Ovary (tissue), 7 donors: ENCODE measurements at regions not wholly inside any gene's neighbourhood (a gene's known extent, or its start where the extent isn't known, plus 50 kb on each side); places are given as distances from the start of the nearest gene placed in this dataset.
"Not testable (repeated sequence)": the region's sequence is repeated elsewhere in the genome, so short reads cannot be mapped to it uniquely, and the experiment has no call there.

Source experiments
- DNase-seq, 5 donors: peaks; one replicate each; pipeline ENCODE4 v3.0.0-alpha.2; 2019 to 2020
- H3K27ac ChIP-seq, 2 donors: fragments of 200-600 bp; one replicate each; pipeline versions ENCODE4 v1.5.1 to v1.8.0; 2019 to 2022
- H3K27me3 ChIP-seq: fragments of 200-600 bp; one replicate; pipeline ENCODE4 v1.8.0; 2022
- H3K36me3 ChIP-seq: fragments of 200-600 bp; sonication (generic); one replicate; pipeline ENCODE4 v1.5.1; 2019
- H3K4me1 ChIP-seq: one replicate; pipeline ENCODE4 v1.8.1; 2013; ENCODE audit warnings: mild to moderate bottlenecking, moderate library complexity; ENCODE audit not compliant: insufficient read depth
- H3K4me3 ChIP-seq: fragments of 200-600 bp; sonication (generic); one replicate; pipeline ENCODE4 v1.5.1; 2017
- H3K9me3 ChIP-seq, 2 donors: fragments of 200-600 bp in 1 of 2; sonication (generic) in 1 of 2; one replicate each; pipeline versions ENCODE4 v1.5.1 to v1.8.1; 2013 to 2019; ENCODE audit warnings: mild to moderate bottlenecking in 1 of 2, moderate library complexity in 1 of 2
- EP300 ChIP-seq: sonication (generic); formaldehyde crosslinking; IDR thresholded peaks from one replicate; pipeline ENCODE4 v1.6.1; 2017; ENCODE audit warnings: antibody characterized with exemption
- POLR2A ChIP-seq: fragments of 450-650 bp; IDR thresholded peaks from one replicate; pipeline ENCODE4 v1.6.1; 2017; ENCODE audit warnings: antibody characterized with exemption, mild to moderate bottlenecking, moderate library complexity
- WGBS, 3 donors: extraction: QIAGEN DNeasy Blood & Tissue Kit in 1 of 3; methylation state at CpG; one replicate each; pipeline versions ENCODE4 v1.1.5 to v1.1.7; 2013 to 2017; 5-methylcytosine and 5-hydroxymethylcytosine counted together
- intact Hi-C, 4 donors: fragments of 100-400 bp; cut with DNase I; formaldehyde crosslinking; loops; one replicate each; pipeline versions ENCODE4 v1.11.0 to v1.15.1; 2022 to 2023
- TF ChIP-seq, protein P1 (sequence below), 3 donors: fragments of 450-650 bp in 2 of 3; fragments of 200-600 bp in 1 of 3; IDR thresholded peaks; one replicate each; pipeline versions ENCODE4 v1.5.1 to v1.8.0; 2016 to 2022; ENCODE audit warnings: antibody characterized with exemption in 3 of 3, mild to moderate bottlenecking in 1 of 3
- donor health status: DM: no; HTN: no; CAD: no; lungs with moderate emphysema.
- donor health status: DM: no; HTN: no; CAD: no.
- donor health status: Bipolar disorder and iron deficiency.
- donor health status: DM: no; HTN: no; CAD: no.
- donor health status: DM: yes; HTN: yes; CAD: no.

DNA sequence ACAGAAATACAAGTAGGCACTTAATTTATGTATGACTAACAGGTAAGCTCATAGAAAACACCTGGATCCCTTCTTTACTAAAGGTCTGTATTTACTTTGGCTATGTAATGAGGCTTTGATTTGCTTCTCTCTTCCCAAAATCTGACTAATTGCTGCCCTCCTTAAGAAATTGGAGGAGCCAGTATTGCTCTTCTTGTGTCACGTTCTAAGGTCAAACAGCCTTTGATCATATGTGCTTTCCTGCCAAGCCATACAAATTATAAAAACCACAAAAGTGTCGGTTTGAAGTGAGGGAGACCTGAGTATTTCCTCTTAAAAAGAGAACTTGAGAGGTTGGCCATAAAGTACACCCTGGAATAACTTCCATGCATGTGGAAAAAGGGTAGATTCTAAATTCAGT lies 112.1 kb upstream of the MB21D2 start:
- Histone ChIP-seq H3K36me3 (no peaks in the 10 kb centered on the region), H3K4me1 (no peaks in the 10 kb centered on the region), H3K27me3 (no peaks in the 10 kb centered on the region), H3K9me3 (no peaks in the 10 kb centered on the region), H3K27ac (no peak overlapping the region), H3K4me3 (no peak overlapping the region)
- no peak for DNase-seq
- TF ChIP-seq, protein P1, sequence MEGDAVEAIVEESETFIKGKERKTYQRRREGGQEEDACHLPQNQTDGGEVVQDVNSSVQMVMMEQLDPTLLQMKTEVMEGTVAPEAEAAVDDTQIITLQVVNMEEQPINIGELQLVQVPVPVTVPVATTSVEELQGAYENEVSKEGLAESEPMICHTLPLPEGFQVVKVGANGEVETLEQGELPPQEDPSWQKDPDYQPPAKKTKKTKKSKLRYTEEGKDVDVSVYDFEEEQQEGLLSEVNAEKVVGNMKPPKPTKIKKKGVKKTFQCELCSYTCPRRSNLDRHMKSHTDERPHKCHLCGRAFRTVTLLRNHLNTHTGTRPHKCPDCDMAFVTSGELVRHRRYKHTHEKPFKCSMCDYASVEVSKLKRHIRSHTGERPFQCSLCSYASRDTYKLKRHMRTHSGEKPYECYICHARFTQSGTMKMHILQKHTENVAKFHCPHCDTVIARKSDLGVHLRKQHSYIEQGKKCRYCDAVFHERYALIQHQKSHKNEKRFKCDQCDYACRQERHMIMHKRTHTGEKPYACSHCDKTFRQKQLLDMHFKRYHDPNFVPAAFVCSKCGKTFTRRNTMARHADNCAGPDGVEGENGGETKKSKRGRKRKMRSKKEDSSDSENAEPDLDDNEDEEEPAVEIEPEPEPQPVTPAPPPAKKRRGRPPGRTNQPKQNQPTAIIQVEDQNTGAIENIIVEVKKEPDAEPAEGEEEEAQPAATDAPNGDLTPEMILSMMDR (IDR thresholded peaks at IDR 0.05), result no peak
- TF ChIP-seq POLR2A (no peak), EP300 (no peak)
- intact Hi-C loops, result no loop called here
- WGBS, 3 donors, result 4 to 12% (median 10%) methylated on average over 2 of the region's 2 CpGs

DNA sequence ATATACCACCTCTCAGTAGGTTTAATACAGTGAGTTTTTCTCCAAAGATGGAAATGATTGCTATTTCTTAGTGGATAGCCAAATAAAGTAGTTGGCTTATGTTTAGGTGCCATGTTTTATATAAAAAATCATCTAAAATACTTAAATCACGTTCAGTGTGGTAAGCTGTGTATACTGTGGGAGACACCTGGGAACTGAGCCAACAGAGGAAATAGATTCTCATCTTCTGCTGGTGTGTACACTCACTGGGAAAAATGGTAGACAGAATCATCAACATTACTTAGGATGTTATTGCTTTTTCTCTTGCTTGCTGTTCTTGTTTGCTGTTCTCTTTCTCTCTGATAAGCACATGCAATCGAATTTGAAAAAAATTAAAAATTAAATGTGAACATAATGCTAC lies 112.6 kb upstream of the MB21D2 start:
- intact Hi-C loops, result no loop called here
- WGBS, 3 donors, result 19 to 42% (median 33%) methylated on average over 2 of the region's 2 CpGs
- TF ChIP-seq POLR2A (no peak), EP300 (no peak)
- TF ChIP-seq, protein P1 (IDR thresholded peaks at IDR 0.05), result no peak
- DNase-seq, result no peak
- Histone ChIP-seq H3K27ac (no peak overlapping the region), H3K27me3 (no peaks in the 10 kb centered on the region), H3K4me1 (no peaks in the 10 kb centered on the region), H3K4me3 (no peak overlapping the region), H3K9me3 (no peaks in the 10 kb centered on the region), H3K36me3 (no peaks in the 10 kb centered on the region)

DNA sequence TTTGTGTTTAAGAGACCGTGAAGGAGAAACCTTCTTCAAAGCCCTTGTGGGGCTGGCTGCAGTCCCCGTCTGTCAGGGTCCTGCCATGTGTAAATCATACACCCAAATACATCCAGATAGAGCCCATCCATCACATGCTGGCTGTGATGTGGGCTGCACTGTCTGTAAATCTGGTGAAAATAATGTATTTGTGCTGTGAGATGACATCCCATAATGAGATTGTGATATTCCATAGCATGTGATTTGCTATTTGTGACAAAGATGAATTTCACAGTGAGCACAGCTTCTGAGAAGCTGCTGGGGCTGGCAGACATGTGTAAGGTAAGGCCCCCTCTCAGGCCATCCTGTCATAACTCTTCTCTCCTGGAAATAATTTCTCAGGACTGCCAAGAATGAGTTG lies 114.3 kb upstream of the MB21D2 start:
- Histone ChIP-seq H3K36me3 (no peaks in the 10 kb centered on the region), H3K4me3 (no peak overlapping the region), H3K27ac (no peak overlapping the region), H3K9me3 (no peaks in the 10 kb centered on the region), H3K27me3 (no peaks in the 10 kb centered on the region), H3K4me1 (no peaks in the 10 kb centered on the region)
- intact Hi-C loops, result no loop called here
- no peak for TF ChIP-seq EP300
- TF ChIP-seq, protein P1 (IDR thresholded peaks at IDR 0.05), result no peak
- TF ChIP-seq POLR2A, result no peak
- no peak for DNase-seq
- 63 to 73% (median 70%) methylated on average over 2 of the region's 2 CpGs for whole genome bisulfite sequencing, 3 donors

DNA sequence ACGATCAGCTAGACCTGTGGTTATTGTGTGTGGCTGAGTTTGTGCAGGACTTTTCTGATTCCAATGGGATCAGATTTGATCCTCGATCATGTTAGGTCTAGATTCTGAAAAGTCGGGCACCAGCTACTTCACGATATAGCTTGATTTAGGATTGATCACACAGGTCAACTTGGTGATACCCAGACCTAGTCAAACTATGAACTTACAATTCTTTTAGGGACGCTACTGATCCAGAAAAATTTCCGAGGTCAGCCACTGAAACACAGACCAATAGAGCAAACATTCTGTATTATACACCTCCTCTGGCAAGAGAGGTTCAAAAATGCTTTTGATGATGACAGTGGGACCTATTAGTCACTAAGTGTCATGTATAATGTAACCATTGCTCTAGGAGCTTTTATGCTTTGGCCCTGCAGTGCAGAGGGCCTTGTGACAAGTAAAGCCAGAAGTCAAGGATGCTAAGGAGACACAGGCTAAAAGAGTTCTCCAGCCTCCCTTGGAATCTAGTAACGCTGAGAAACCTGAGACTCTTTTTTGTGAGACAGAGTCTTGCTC lies 115.6 kb upstream of the MB21D2 start:
- H3K36me3 ChIP-seq, result no peaks in the 10 kb centered on the region
- no peak overlapping the region for H3K27ac ChIP-seq
- intact Hi-C loops, result no loop called here
- 88 to 92% (median 90%) methylated on average over 7 of the region's 7 CpGs for WGBS, 3 donors
- H3K4me1 ChIP-seq, result no peaks in the 10 kb centered on the region
- no peaks in the 10 kb centered on the region for H3K27me3 ChIP-seq
- no peak for DNase-seq
- no peak for TF ChIP-seq EP300
- TF ChIP-seq, protein P1 (IDR thresholded peaks at IDR 0.05), result no peak
- no peak for TF ChIP-seq POLR2A
- no peaks in the 10 kb centered on the region for H3K9me3 ChIP-seq
- no peak overlapping the region for H3K4me3 ChIP-seq

DNA sequence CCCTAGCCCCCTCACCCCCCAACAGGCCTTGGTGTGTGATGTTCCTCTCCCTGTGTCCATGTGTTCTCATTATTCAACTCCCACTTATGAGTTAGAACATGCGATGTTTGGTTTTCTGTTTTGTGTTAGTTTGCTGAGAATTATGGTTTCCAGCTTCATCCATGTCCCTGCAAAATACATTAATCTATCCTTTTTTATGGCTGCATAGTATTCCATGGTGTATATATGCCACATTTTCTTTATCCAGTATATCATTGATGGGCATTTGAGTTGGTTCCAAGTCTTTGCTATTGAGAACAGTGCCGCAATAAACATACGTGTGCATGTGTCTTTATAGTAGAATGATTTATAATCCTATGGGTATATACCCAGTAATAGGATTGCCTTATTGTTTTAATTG lies 120.2 kb upstream of the MB21D2 start:
- intact Hi-C loops, result loop anchor here in 1 of 4 donors (5.0 kb wide), 1 partner anchor 221 kb away; no protein-coding TSS in a partner anchor
- H3K27me3 ChIP-seq, H3K4me1 ChIP-seq, H3K36me3 ChIP-seq, H3K4me3 ChIP-seq, DNase-seq, H3K9me3 ChIP-seq, H3K27ac ChIP-seq: not testable (repeated sequence)
- 92 to 96% (median 95%) methylated on average over 3 of the region's 3 CpGs for WGBS, 3 donors
